ENCODE measurements at regions not wholly inside any gene's neighbourhood (a gene's known extent, or its start where the extent isn't known, plus 50 kb on each side); places are given as distances from the start of the nearest gene placed in this dataset.
A peak's percentile ranks its signal among the peaks of the same experiment; 100 is the strongest.

- DNase-seq (ENCODE audit: low read depth in 4 of 4, low spot score in 3 of 4), result no peak
Measured at GRCh38 chr1:103256490-103256889, 148.2 kb upstream of the COL11A1 start.

GRCh38 chr1:103254691-103255090 lies 146.4 kb upstream of the COL11A1 start:
- DNase-seq (ENCODE audit: low read depth in 4 of 4, low spot score in 3 of 4), result no peak

DNA sequence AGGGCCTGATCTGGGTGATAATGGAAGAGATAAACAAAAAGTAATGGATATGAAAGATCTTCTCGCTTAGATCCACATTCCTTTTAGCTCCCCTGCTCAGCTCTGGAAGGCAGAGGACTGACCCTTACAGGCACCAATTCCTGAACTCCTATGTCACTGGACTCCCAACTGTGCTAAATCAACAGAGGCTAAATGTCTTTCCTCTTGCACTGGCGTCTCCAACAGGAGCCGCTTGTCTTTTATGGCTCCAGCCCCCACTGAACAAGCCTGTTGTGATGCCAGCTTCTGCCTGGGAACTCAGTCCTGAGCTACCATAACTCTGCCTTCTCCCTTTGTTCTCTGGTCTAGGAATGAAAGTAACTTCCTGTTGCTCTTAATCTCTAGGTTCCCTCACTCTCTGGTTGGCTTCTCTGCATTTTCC lies 142.1 kb upstream of the COL11A1 start:
- DNase-seq (ENCODE audit: low read depth in 4 of 4, low spot score in 3 of 4), result no peak

DNA sequence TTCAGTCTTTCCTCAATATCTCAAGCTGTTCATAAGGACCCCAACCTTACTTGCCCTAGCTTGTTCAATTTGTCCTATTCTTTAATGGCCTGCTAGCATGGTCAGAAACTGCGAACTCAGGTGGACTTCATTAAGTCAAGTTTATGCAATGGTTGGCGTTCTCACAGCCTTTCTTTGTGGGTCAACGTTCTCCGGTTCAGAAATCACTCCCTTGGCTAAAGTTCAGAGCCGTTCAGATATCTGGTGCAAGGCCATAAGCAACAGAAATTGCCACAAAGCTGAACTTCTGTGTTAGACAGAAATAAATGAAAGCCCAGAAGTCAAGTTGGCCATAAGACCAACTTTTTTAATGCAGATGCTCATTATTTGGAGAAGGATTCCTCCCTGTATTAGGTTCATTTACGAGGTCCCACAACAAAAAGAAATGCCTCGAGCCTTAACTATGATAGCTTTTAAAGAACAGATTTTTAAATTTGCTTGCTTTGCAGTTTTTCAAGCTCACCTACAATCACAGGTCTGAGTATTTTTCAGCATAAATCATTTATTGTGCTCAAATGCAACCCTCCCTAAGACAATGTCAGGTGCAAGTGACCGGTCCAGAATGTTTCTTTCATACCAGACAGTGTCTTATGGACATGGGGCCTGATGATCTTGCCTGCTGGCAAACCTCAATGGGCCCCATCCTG lies 140.2 kb upstream of the COL11A1 start:
- DNase-seq (ENCODE audit: low read depth in 4 of 4, low spot score in 3 of 4), result no peak

DNA sequence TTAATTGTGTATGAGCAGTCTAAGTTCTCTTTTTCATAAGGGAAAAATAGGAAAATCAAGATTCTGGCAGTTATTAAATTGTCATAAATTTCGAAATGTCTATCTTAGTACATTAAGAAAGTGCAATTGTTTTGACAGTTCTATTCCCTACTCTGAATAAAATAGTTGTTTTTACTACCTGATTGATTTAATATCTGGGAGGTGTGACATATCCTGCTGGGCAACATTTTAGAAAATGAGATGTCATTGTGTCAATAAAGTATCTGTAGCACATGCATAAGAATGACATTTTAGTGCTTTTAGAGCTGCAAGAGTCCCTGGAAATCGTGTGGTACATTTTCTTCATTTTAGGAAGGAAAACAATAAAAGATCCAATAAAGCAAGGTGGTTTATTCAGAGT lies 139.2 kb upstream of the COL11A1 start:
- no peak for DNase-seq (ENCODE audit: low read depth in 4 of 4, low spot score in 3 of 4)

DNA sequence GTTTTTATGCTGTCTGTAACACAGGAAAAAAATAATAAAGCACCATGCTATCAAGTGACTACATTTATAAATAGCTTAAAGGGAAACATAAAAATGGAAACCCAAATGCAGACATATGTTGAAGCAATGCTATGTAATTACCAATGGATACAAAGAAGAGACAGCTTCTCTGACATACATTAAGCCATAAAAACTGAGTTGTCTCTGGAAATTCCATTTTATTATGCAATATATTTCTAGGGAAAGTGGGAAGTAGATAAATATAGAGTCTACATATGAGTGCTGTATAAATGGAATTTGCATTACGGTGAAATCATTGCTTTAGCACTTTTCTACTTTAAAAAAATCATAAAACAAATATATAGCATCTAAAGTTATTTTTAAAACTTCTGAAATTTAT lies 135.2 kb upstream of the COL11A1 start:
- no peak for DNase-seq (ENCODE audit: low read depth in 4 of 4, low spot score in 3 of 4)

GRCh38 chr1:103239034-103239433 lies 130.7 kb upstream of the COL11A1 start:
- DNase-seq (ENCODE audit: low read depth in 4 of 4, low spot score in 3 of 4), result no peak

DNA sequence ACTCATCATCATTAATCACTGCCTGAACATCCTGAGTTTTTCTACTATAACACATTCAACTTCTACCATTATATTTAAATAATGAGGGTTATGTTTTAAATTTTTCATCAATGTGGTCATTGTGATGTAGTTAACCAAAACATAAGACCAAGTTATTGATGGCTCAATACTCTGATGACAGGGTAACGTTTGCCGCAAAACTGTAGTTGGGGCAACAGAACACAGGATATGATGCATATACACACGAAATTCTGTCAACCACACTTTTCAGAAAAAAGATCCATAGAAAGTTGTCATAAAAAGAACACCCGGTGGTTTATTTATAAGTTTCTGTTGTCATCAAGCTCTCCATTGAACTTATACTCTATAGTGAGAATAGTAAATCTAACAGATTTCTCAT lies 121.7 kb upstream of the COL11A1 start:
- no peak for DNase-seq (ENCODE audit: low read depth in 4 of 4, low spot score in 3 of 4)

- DNase-seq (ENCODE audit: low read depth in 4 of 4, low spot score in 3 of 4), result no peak
Measured at GRCh38 chr1:103220631-103221041, 112.3 kb upstream of the COL11A1 start.

DNA sequence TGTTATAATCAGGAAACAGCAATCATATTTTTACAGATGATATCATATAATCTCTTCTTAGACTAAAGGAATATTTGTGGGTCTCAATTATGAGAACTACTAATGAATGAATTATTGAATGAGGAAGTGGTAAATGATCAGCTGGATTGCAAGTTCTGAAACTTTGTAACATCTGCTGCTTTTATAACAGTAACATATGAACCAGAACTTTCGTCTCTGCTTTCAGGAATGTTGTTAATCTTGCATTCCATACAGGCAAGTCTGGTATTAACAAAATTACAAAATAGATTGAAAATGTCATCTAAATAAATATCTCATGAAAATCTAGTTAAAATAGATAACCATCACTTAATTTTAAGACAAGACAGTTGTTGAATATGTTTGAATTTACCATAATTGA lies 110.5 kb upstream of the COL11A1 start:
- no peak for DNase-seq (ENCODE audit: low read depth in 4 of 4, low spot score in 3 of 4)

GRCh38 chr1:103218369-103218768 lies 110.0 kb upstream of the COL11A1 start:
- no peak for DNase-seq (ENCODE audit: low read depth in 4 of 4, low spot score in 3 of 4)

DNA sequence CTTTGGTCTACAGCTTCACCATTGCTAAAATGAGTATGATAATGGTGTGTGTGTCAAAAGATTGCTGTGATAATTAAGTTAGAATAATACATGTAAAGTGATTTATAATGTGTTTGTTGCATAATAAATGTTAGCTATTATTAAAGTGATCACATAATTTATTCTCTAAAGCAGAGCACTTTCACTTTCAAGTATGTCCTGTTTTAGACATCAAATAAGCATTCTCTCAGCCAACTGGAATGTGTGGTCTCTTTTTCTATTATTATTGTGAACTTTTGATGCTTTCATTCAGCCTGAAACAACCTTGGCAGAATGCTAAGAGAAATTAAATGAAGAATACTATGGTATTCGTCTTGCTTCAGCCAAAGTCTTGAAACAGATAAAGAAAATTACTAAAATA lies 102.8 kb upstream of the COL11A1 start:
- DNase-seq (ENCODE audit: low read depth in 4 of 4, low spot score in 3 of 4), result no peak

DNA sequence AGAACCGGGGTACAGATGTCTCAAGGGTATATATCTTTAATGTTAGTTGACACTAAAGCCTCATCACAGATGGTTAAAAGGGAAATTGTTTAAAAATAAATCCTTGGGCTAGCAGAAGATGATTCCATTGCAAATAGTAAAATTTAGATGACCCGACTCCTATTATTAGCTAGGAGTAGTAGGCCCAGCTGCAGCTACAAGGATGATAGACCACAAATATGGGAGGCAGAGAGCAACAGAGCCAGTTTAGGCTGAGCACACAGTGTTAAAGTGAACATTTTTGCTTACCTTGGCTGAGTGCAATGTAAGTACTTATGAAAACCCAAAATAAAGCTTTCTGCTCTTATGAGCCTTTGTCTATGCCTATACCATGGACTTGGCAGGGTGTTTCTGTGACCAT lies 100.5 kb upstream of the COL11A1 start:
- DNase-seq (ENCODE audit: low read depth in 4 of 4, low spot score in 3 of 4), result no peak

DNA sequence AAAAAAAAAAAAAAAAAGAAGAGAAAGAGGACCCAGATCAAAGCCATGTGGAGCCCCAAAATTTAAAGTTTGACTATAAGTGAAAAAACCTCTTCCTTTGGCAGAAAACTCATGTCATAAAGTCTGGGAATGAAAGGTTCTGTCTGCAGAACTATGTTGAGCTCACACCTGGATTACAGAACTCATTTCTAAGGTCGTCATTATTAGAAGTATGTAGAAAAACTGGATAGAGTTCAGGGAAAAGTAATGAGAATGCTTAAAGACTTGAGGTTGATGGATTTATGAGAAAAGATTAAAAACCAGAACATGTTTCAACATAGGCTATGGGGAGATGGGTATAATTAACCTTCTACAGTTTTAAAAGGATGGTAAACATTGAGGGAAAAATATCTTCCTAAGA lies 90.7 kb upstream of the COL11A1 start:
- DNase-seq (ENCODE audit: low read depth in 4 of 4, low spot score in 3 of 4), result no peak

- no peak for DNase-seq (ENCODE audit: low read depth in 4 of 4, low spot score in 3 of 4)
Measured at GRCh38 chr1:103198076-103198475, 89.8 kb upstream of the COL11A1 start.

DNA sequence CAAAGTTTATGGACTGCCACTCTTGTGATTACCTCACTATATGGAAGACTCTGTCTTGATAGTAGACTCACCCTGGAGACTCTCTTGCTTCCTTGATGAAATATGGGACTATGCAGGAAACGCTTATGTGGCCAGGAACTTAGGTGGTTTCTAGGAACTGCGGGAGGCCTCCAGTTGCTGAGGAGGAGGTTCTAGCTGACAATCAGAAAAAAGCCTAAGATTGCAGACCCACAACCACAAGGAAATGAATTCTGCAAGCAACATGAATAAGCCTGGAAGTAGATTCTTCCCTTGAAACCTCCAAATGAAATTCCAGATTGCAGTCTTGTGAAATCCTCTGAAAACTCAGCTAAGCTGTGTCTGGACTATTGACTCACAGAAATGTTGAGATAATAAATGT lies 88.9 kb upstream of the COL11A1 start:
- no peak for DNase-seq (ENCODE audit: low read depth in 4 of 4, low spot score in 3 of 4)

GRCh38 chr1:103194984-103195383 lies 86.7 kb upstream of the COL11A1 start:
- no peak for DNase-seq (ENCODE audit: low read depth in 4 of 4, low spot score in 3 of 4)

DNA sequence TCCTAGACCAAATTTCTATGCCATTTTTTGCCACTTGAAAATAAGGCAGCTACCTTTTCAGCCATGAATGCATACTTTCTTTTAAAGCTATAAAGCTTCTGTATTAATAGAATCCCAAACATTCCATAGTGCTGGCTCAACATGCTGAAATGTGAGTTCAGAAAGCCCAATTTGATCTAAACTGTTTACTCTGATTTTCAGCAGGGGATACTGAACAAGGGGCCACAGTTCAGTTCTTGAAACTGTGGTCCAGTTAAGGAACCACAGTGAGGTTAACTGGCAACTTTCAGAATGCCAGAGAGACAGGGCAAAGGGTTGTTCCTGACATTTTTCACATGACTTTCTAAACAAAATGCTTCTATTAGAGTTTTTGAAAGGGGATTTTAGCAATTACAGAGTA lies 85.7 kb upstream of the COL11A1 start:
- DNase-seq (ENCODE audit: low read depth in 4 of 4, low spot score in 3 of 4), result no peak

GRCh38 chr1:103191327-103191726 lies 83.0 kb upstream of the COL11A1 start:
- DNase-seq (ENCODE audit: low read depth in 4 of 4, low spot score in 3 of 4), result peak in 1 of 4 donors; percentile 1

- no peak for DNase-seq (ENCODE audit: low read depth in 4 of 4, low spot score in 3 of 4)
Measured at GRCh38 chr1:103190766-103191165, 82.4 kb upstream of the COL11A1 start.

GRCh38 chr1:103187673-103188072 lies 79.4 kb upstream of the COL11A1 start:
- no peak for DNase-seq (ENCODE audit: low read depth in 4 of 4, low spot score in 3 of 4)

- no peak for DNase-seq (ENCODE audit: low read depth in 4 of 4, low spot score in 3 of 4)
Measured at GRCh38 chr1:103180660-103181059, 72.3 kb upstream of the COL11A1 start.

- DNase-seq (ENCODE audit: low read depth in 4 of 4, low spot score in 3 of 4), result no peak
Measured at GRCh38 chr1:103177108-103177775, 68.9 kb upstream of the COL11A1 start.
